ENCODE measurements at regions not wholly inside any gene's neighbourhood (a gene's known extent, or its start where the extent isn't known, plus 50 kb on each side); places are given as distances from the start of the nearest gene placed in this dataset.
A peak's percentile ranks its signal among the peaks of the same experiment; 100 is the strongest.

- Histone ChIP-seq H3K79me2 (ENCODE audit: low read depth) (no peaks in the 10 kb centered on the region), H3K36me3 (ENCODE audit: low read depth) (no peaks in the 10 kb centered on the region), H3K4me2 (peak overlapping the region; percentile 65), H3K4me3 (peak overlapping the region; percentile 23; the same call in 1 of the 2 replicates), H3K9me2 (ENCODE audit: insufficient read depth) (no peaks in the 10 kb centered on the region), H3F3A (ENCODE audit: insufficient read depth, low read depth) (no peaks in the 10 kb centered on the region), H3K27ac (peak overlapping the region; percentile 59), H3K9me3 (ENCODE audit: insufficient read depth, low read depth) (0 out of 2 replicates have a peak, but pooled peaks cover 9% of the 10 kb centered on the region), H3K4me1 (replicated peaks; ENCODE audit: insufficient read depth) (peaks cover 40% of the 10 kb centered on the region), H2AFZ (no peak overlapping the region), H4K20me1 (ENCODE audit: insufficient read depth) (no peaks in the 10 kb centered on the region), H3K27me3 (ENCODE audit: insufficient read depth, low read depth) (no peaks in the 10 kb centered on the region)
- CTCF ChIA-PET, result interaction anchor here (0.5 kb wide), 1 partner anchor 620 kb away, joined by 3 read pairs; no protein-coding TSS in a partner anchor
- no peak for DNase-seq
- intact Hi-C loops (cut with micrococcal nuclease; ENCODE audit: unreplicated experiment), result no loop called here
- TF ChIP-seq, protein P1, sequence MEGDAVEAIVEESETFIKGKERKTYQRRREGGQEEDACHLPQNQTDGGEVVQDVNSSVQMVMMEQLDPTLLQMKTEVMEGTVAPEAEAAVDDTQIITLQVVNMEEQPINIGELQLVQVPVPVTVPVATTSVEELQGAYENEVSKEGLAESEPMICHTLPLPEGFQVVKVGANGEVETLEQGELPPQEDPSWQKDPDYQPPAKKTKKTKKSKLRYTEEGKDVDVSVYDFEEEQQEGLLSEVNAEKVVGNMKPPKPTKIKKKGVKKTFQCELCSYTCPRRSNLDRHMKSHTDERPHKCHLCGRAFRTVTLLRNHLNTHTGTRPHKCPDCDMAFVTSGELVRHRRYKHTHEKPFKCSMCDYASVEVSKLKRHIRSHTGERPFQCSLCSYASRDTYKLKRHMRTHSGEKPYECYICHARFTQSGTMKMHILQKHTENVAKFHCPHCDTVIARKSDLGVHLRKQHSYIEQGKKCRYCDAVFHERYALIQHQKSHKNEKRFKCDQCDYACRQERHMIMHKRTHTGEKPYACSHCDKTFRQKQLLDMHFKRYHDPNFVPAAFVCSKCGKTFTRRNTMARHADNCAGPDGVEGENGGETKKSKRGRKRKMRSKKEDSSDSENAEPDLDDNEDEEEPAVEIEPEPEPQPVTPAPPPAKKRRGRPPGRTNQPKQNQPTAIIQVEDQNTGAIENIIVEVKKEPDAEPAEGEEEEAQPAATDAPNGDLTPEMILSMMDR (conservative IDR thresholded peaks at IDR 0.05), result no peak
- no peak for TF ChIP-seq EZH2 (IDR thresholded peaks at IDR 0.05; ENCODE audit: low read depth)
- no TSS peak for BruUV-seq (replicated peaks)
- POLR2A ChIA-PET (ENCODE audit: unreplicated experiment), result interaction anchor here (0.7 kb wide), 1 partner anchor 125 kb away, joined by 9 read pairs; no protein-coding TSS in a partner anchor
Measured at GRCh38 chr21:14870853-14871149, 194.0 kb downstream of the NRIP1 start.

- ChIA-PET POLR2A (ENCODE audit: unreplicated experiment) (interaction anchor here (0.7 kb wide), 1 partner anchor 126 kb away, joined by 9 read pairs; no protein-coding TSS in a partner anchor), CTCF (interaction anchor here (0.5 to 0.6 kb wide), 2 partner anchors 192 to 619 kb away, joined by 3 read pairs; no protein-coding TSS in a partner anchor)
- BruUV-seq (replicated peaks), result no TSS peak
- DNase-seq, result peak in 1 of 2 experiments; percentile 59
- 0 out of 2 replicates have a peak, but pooled peaks cover 9% of the 10 kb centered on the region for H3K9me3 ChIP-seq (ENCODE audit: insufficient read depth, low read depth)
- no peaks in the 10 kb centered on the region for H3K9me2 ChIP-seq (ENCODE audit: insufficient read depth)
- no peaks in the 10 kb centered on the region for H3K79me2 ChIP-seq (ENCODE audit: low read depth)
- intact Hi-C loops (cut with micrococcal nuclease; ENCODE audit: unreplicated experiment), result no loop called here
- H3K27me3 ChIP-seq (ENCODE audit: insufficient read depth, low read depth), result no peaks in the 10 kb centered on the region
- H3K4me2 ChIP-seq, result peak overlapping the region; percentile 65
- peaks cover 34% of the 10 kb centered on the region for H3K4me1 ChIP-seq (replicated peaks; ENCODE audit: insufficient read depth)
- peak overlapping the region; percentile 23; the same call in 1 of the 2 replicates for H3K4me3 ChIP-seq
- peak overlapping the region; percentile 59 for H3K27ac ChIP-seq
- no peaks in the 10 kb centered on the region for H3K36me3 ChIP-seq (ENCODE audit: low read depth)
- no peak for TF ChIP-seq EZH2 (IDR thresholded peaks at IDR 0.05; ENCODE audit: low read depth)
- TF ChIP-seq, protein P1 (conservative IDR thresholded peaks at IDR 0.05), result no peak
- H4K20me1 ChIP-seq (ENCODE audit: insufficient read depth), result no peaks in the 10 kb centered on the region
- no peak overlapping the region for H2AFZ ChIP-seq
- no peaks in the 10 kb centered on the region for H3F3A ChIP-seq (ENCODE audit: insufficient read depth, low read depth)
Measured at GRCh38 chr21:14869984-14870852, 194.6 kb downstream of the NRIP1 start.

- Histone ChIP-seq H3F3A (ENCODE audit: insufficient read depth, low read depth) (no peaks in the 10 kb centered on the region), H3K27ac (no peak overlapping the region), H3K9me3 (ENCODE audit: insufficient read depth, low read depth) (0 out of 2 replicates have a peak, but pooled peaks cover 6% of the 10 kb centered on the region), H3K27me3 (ENCODE audit: insufficient read depth, low read depth) (no peaks in the 10 kb centered on the region), H3K79me2 (ENCODE audit: low read depth) (no peaks in the 10 kb centered on the region), H3K9me2 (ENCODE audit: insufficient read depth) (no peaks in the 10 kb centered on the region), H2AFZ (no peak overlapping the region), H3K4me1 (replicated peaks; ENCODE audit: insufficient read depth) (peaks cover 17% of the 10 kb centered on the region), H3K4me2 (no peak overlapping the region), H4K20me1 (ENCODE audit: insufficient read depth) (no peaks in the 10 kb centered on the region), H3K36me3 (ENCODE audit: low read depth) (no peaks in the 10 kb centered on the region), H3K4me3 (no peak overlapping the region)
- no peak for DNase-seq
- BruUV-seq (replicated peaks), result no TSS peak
- CTCF ChIA-PET, result no interaction called here
- TF ChIP-seq, protein P1 (conservative IDR thresholded peaks at IDR 0.05), result no peak
- no peak for TF ChIP-seq EZH2 (IDR thresholded peaks at IDR 0.05; ENCODE audit: low read depth)
- POLR2A ChIA-PET (ENCODE audit: unreplicated experiment), result no interaction called here
- intact Hi-C loops (cut with micrococcal nuclease; ENCODE audit: unreplicated experiment), result no loop called here
Measured at GRCh38 chr21:14866859-14867765, 197.7 kb downstream of the NRIP1 start.
